CD4-positive, alpha-beta T cell treated with Interleukin-17A for 4 hours (primary cell): ENCODE measurements at regions not wholly inside any gene's neighbourhood (a gene's known extent, or its start where the extent isn't known, plus 50 kb on each side); places are given as distances from the start of the nearest gene placed in this dataset.
"Not testable (repeated sequence)": the region's sequence is repeated elsewhere in the genome, so short reads cannot be mapped to it uniquely, and the experiment has no call there.

ENCODE experiments used
- DNase-seq: peaks from one replicate; pipeline ENCODE4 v3.0.0-alpha.2; 2020; ENCODE audit warnings: mixed read lengths

DNA sequence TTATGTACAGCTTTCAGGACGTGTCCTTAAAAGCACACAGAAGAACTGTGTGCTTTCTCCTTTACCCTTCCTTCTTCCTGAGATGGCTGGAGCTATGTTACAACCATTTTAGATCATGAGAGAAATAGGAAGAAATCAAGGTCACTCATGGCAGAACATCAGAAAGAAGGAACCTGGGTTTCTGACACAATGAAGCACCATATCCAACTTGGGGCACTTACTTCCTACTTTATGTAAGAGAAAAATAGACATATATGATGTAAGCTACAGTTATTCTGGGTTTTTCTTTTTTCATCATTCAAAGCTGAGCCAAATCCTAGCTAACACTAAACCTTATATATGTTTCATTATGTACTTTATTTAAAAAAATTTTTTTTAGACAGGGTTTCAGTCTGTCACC lies 79.5 kb downstream of the FAM161A start:
- DNase-seq: no peak

- no peak for DNase-seq
Observed at GRCh38 chr2:61771904-61772845, 81.7 kb downstream of the FAM161A start.

DNA sequence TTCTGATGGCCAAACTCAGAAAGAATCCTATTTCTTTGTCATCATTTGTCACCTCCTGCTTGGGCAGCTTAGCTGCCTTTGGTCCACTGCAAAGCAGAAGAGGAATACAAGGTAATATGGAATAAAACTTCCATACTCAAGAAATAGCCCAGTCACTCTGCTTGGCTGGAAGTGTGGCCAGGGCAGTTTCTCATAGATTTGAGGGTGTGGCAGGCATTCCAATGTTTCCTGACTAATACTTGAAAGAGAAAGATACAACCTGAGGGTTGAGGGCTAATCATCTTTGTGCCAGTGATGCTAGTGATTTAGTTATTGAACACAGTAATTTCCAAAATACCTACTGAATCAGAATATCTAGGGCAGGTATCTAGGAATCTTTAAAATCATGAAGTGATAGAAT lies 83.1 kb downstream of the FAM161A start:
- DNase-seq: no peak

DNA sequence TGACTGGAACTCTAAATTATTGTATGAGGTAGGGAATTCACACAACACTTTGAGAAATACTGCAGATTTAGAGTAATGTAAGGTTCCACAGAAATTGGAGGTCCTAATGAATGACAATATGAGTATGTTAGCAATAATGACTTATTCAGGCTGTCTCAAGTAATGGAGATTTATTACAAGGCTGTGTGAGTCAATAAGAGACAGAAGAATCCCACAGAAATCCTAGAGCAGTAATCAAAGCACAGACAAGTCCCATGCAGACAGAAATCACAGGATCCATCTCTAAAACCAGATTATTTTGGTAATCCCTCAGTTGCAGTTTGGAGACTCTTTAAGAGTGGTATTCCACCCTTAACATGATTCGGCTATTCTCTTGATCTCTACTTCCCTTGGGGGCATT lies 83.6 kb downstream of the FAM161A start:
- DNase-seq: no peak

- no peak for DNase-seq
Observed at GRCh38 chr2:61769093-61769675, 84.7 kb downstream of the FAM161A start.

- DNase-seq: peak; percentile 94
Observed at GRCh38 chr2:61764035-61764800, 89.6 kb downstream of the FAM161A start.

- DNase-seq: no peak
Observed at GRCh38 chr2:61763605-61764034, 90.2 kb downstream of the FAM161A start.

- peak; percentile 6 for DNase-seq
Observed at GRCh38 chr2:61762292-61762691, 91.6 kb downstream of the FAM161A start.

GRCh38 chr2:61759718-61760117 lies 94.1 kb downstream of the FAM161A start:
- no peak for DNase-seq

DNA sequence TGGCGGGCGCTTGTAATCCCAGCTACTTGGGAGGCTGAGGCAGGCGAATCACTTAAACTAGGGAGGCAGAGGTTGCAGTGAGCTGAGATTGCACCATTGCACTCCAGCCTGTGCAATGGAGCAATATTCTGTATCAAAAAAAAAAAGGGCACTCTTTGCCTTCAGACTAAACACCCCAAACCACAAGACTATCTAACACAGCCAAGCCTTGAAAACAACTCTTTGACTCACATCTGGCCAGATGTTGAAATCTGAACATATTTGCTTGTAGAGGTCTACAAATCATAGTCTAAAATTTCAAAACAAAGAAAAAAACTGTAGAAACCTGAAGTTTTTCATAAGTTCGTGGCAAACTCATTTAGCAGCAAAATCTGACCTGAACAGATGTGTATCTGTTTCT lies 94.9 kb downstream of the FAM161A start:
- DNase-seq: no peak

DNA sequence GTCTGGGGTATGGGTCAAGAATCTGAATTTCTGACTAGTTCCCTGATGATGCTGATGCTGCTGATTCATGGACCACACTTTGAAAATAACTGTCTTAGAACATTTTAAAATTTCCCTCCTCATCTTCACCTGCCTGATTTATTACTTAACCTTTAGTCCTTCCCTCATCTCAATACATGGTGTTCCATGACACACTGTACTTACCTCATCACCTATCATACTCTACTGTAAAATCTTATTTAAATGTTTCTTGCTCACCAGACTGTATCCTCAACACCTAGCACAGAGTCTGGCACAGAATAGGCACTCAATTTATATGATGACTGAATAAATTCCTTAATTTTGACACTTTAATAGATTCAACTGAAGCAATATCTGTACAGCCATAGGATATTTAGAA lies 95.7 kb downstream of the FAM161A start:
- DNase-seq: no peak

DNA sequence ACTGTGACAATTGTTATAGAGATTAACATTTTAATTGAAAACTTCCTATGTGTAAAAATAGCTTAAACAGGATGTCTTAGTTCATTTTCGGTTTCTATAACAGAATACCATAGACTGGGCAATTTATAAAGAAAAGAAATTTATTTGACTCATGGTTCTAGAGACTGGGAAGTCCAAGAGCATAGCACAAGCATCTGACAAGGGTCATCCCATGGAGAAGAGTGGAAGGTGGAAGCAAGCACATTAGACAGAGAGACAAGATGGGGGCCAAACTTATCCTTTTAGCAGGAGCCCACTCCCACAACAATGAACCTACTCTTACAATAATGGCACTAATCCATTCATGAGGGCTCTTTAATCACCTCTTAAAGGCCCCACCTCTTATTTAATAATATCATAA lies 100.3 kb downstream of the FAM161A start:
- no peak for DNase-seq

DNA sequence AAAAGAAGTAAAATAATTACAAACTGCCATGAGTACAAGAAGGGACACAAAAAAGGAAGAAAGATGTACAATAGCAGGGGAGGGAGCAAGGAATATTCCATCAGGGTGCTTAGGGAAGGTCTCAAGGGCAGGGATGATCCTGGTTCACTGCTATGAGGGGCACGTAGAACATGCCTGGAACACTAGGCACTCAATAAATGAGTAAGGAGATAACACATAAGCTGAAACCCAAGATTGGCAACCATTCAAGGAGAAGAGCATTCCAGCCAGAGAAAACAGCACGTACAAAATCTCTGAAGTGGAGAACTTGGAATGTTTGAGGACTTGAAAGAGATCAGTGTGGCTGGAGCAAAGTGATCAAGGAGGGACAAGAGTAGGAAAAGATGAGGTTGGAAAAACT lies 103.2 kb downstream of the FAM161A start:
- DNase-seq: no peak

DNA sequence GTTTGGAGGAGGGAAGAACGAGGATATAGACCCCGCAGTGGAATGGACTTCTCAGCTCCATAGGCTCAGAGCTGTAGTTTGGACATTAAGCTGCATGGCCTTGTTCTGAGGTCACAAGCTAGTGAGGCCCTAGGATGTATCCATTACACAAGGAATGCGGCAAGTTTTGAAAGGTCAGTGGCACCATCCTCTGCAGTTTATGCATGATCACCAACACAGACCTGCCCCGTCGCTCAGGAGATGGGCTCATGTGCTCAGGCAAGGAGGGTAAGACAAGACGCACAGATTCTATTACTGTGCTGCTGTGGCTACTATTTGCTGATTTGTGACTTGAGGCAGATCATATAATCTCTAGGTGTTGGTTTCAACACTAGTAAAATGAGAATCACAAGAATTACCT lies 110.9 kb downstream of the FAM161A start:
- DNase-seq: no peak

- DNase-seq: no peak
Observed at GRCh38 chr2:61737841-61738240, 116.0 kb downstream of the FAM161A start.

GRCh38 chr2:61736953-61737352 lies 116.9 kb downstream of the FAM161A start:
- no peak for DNase-seq

DNA sequence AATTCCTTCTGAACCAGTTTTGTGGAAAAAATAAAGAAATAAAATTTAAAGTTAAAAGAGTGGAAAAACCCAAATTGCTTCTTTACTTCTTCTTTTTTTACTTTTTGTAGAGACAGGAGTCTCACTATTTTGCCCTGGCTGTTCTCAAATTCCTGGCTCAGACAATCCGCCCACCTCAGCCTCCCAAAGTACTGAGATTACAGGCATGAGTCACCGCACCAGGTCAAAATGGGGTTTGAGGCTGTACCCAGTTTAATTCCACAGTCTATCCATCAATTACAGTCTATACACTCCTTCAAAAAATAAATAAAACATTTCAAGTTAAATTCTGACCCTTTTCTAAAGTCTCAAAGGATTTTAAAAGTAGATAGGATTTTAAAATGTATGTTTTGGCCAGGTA lies 120.3 kb downstream of the FAM161A start:
- DNase-seq: no peak

DNA sequence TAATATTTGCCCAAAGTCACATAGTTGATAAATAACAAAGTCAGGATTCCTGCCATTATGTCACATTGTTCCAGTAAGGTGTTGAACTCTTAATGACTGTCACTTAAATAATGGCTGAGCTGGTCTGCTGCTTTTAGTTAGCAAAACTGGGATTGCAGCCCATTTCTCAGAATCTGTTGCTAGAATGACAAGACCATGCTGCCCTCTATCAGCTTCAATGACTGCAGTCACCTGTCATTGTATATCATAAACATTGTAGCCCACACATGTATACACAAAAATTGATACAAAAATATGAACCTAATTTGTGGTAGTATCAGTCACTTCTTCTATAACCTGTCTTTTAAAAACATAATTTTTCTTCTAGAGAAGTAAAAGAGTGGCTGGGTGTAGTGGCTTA lies 121.1 kb downstream of the FAM161A start:
- DNase-seq: no peak

DNA sequence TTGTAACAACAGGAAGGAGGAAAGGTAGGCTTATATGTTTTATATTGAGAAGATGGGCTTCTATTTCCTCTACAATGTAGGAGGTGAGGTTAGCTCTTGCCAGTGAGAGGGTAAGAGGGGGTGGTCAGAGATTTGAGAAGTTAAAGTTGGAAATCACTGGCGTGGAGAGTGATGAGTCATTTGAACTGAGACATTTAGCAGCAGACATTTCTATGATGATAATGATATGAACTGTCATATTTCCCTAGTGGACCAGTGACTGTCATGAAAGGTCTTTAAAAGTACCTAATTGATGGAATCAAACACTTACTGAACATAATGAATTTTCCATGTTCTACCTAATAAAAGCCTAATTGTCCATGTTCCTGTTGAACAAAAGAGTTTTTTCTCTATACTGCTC lies 126.1 kb downstream of the FAM161A start:
- no peak for DNase-seq

DNA sequence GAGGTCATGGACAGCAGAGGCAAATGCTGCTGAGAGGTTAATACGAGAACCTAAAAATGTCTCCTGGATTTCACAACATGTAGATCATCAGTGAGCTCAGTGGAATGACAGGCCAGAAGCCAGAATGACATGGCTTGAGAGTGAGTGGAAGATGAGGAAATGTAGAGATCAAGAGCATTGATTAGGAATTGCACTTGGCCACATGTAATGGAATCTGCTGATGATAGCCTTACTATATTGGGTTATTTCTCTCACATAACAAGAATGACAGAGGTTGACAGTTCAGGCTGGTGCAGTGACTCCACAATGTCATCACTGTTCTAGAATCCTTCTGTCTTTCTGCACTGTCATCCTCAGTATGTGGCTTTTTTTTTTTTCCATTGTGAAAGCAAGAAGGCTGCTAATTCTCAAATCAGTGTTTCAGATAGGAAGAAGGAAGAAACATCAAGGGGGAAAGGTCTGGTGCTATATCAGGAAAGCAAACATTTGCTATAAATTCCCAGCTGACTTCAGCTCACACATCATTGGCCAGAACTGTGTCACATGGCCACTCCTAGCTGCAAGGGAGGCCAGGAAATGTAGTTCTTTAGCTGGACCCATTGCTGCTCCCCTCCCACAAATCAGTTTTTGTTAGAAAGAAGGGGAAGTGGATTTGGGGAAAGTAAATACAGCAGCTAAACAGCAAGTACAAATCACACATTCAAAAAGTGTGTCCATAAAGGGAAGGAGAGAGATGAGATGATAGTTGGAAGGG lies 127.2 kb downstream of the FAM161A start:
- DNase-seq: no peak

- DNase-seq: not testable (repeated sequence)
Observed at GRCh38 chr2:61723364-61723763, 130.5 kb downstream of the FAM161A start.

DNA sequence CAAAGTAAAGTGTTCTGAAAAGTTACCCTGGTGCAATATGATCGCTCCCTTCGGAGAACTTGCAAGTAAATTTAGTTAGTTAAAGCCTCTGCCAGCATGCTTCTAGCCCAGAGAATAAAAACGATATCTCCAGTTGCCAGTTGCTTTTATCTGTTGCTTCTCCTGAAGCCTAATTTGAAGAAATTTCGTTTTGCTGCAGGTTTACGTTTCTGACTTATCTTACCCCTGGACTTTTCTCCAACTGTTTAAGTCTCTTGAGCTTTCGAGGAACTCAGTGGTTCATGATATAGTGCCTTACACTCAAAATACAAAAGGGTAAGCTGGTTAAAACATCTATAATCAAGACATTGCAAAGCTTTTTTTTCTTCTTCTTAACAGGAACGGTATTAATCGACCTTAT lies 131.1 kb downstream of the FAM161A start:
- no peak for DNase-seq

GRCh38 chr2:61722318-61722717 lies 131.5 kb downstream of the FAM161A start:
- no peak for DNase-seq
